Transverse colon (tissue), 3 donors: ENCODE measurements at regions not wholly inside any gene's neighbourhood (a gene's known extent, or its start where the extent isn't known, plus 50 kb on each side); places are given as distances from the start of the nearest gene placed in this dataset.

ENCODE experiments used
- EP300 ChIP-seq: sonication (generic); formaldehyde crosslinking; IDR thresholded peaks from one replicate; pipeline ENCODE4 v1.6.1; 2017; ENCODE audit warnings: antibody characterized with exemption, low read depth
- POLR2A ChIP-seq: fragments of 450-650 bp; IDR thresholded peaks from one replicate; pipeline ENCODE4 v1.6.1; 2016; ENCODE audit warnings: antibody characterized with exemption, mild to moderate bottlenecking, moderate library complexity
- TF ChIP-seq, protein P1 (sequence below), 5 experiments: fragments of 200-600 bp in 3 of 5; fragments of 450-650 bp in 2 of 5; sonication (generic) in 3 of 5; IDR thresholded peaks; 1 replicate in 2 of 5; 2 replicates in 3 of 5; pipeline ENCODE4 v1.5.1; 2016 to 2017; ENCODE audit warnings: antibody characterized with exemption in 5 of 5, inconsistent platforms in 3 of 5, mild to moderate bottlenecking in 2 of 5, moderate library complexity in 1 of 5

DNA sequence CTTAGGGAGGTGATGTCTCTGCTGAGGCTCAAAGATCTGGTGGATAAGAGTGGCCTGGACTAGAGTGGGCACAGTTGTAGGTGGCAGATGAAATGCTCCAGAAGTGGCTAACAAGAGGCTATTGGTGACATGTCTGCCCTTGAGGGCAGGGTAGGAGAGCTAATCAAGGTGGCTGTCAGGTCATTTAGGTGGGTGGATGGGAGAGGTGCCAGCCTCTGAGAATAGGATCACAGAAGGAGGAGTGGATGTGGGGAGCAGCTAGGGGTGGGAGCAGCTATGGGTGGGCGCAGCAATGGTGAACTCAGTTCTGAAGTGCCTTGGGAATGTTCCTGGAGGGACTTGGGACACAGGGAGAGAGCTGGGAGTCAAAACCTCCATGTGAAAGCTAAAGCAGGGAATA lies 142.0 kb upstream of the GRIK3 start:
- TF ChIP-seq, protein P1, sequence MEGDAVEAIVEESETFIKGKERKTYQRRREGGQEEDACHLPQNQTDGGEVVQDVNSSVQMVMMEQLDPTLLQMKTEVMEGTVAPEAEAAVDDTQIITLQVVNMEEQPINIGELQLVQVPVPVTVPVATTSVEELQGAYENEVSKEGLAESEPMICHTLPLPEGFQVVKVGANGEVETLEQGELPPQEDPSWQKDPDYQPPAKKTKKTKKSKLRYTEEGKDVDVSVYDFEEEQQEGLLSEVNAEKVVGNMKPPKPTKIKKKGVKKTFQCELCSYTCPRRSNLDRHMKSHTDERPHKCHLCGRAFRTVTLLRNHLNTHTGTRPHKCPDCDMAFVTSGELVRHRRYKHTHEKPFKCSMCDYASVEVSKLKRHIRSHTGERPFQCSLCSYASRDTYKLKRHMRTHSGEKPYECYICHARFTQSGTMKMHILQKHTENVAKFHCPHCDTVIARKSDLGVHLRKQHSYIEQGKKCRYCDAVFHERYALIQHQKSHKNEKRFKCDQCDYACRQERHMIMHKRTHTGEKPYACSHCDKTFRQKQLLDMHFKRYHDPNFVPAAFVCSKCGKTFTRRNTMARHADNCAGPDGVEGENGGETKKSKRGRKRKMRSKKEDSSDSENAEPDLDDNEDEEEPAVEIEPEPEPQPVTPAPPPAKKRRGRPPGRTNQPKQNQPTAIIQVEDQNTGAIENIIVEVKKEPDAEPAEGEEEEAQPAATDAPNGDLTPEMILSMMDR (IDR thresholded peaks at IDR 0.05), result no peak
- TF ChIP-seq POLR2A (no peak), EP300 (no peak)
